Dermis blood vessel endothelial cell (primary cell): ENCODE measurements at regions not wholly inside any gene's neighbourhood (a gene's known extent, or its start where the extent isn't known, plus 50 kb on each side); places are given as distances from the start of the nearest gene placed in this dataset.
A peak's percentile ranks its signal among the peaks of the same experiment; 100 is the strongest.

Source experiments
- DNase-seq: peaks from one replicate; pipeline ENCODE4 v3.0.0; 2010

DNA sequence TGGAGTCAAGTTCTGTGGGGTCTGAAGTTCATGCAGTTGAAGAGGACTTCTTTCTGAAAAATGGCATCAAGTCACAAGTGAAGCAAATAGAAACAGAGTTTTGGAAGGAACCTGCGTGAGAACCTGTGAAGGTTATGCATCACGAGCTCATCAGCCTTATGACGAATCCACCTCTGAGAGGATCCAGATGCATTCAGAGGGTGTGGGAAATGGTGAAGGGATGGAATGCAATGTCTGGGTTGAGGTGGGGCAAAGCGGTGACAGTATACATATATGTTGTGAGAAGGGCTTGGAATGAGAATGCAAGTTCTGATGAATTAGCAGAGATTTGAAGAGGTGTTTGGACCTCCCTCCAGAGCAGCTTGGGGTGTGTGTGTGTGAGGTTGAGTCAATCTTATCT lies 382.1 kb upstream of the TBL1XR1 start:
- no peak for DNase-seq

DNA sequence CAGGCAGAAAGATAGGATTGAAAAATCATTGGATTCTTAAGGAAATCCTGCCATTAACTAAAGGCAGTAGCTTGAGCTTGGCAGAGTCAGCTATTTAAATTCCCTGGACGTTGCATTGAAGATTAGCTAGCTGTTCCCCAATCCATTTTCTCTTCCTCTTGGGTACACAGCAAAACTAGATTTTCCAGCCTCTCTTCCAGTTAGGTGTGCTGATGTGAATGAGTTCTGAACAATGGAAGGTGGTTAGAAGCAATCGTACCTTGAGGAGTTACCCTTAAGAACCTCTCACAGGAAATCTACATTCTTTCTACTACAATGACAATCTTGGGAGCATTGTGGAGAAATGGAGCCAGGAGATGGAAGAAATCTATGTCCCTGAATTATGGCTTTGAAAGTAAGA lies 383.2 kb upstream of the TBL1XR1 start:
- DNase-seq, result no peak

DNA sequence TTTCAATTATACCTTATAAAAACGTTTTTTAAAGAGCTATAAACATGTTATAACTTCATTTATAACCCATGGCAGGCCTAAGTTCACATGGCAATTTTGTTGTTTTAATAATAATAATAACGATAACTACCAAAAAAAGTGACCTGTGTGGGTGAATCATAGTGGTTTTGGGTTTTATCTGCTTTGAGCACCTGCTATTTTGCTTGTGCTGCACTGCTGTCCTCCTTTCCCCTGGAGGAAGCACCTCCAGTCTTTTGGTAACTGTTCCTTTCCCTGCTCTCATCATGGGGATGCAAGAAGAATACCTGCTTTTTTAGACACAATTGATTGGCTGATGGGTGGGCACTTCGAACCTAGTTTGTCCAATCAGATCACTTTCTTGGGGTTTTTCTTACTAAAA lies 388.0 kb upstream of the TBL1XR1 start:
- DNase-seq, result no peak

- DNase-seq, result no peak
Observed at GRCh38 chr3:177589041-177589650, 391.9 kb upstream of the TBL1XR1 start.

DNA sequence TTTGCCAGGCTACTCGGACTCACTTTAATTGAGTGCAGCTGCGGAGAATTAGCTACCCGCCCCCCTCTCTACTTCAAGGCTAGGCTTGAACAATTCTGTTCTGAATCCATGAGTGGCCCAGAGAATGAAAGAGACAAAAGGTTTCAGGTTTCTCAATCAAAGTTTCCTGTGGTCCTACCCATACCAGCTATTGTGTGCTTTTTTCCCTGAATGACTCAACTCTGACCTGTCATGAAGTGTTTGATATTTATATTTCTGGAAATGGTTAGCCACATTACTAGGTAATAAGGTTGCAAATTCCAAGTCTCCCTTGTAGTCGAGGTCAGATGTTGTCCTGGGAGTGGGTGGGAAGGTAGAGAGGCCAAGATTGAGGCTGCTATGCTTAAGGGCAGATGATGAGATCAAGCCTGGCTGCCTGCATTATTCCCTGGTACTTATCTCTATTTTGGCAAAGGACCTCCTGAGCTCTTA lies 392.7 kb upstream of the TBL1XR1 start:
- DNase-seq, result peak; percentile 86

GRCh38 chr3:177590826-177591225 lies 393.5 kb upstream of the TBL1XR1 start:
- DNase-seq, result no peak

DNA sequence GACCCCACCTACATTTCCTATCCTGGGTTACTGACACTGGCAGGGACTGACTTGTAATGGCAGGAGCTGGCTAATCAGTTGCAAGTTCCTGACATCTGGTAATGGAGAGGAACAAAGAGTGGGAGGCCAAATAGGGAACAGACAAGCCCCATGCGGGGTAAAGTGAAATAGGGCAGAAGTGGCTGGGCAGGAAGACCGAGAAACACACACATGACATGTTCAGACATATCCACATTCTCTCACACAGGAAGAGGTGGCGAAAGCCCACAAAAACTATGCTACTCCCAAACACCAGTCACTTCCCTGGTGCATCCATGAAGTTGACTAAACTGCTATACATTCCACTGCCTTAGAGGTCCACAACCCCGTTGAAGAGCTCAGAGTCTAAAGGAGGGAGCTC lies 394.1 kb upstream of the TBL1XR1 start:
- no peak for DNase-seq

DNA sequence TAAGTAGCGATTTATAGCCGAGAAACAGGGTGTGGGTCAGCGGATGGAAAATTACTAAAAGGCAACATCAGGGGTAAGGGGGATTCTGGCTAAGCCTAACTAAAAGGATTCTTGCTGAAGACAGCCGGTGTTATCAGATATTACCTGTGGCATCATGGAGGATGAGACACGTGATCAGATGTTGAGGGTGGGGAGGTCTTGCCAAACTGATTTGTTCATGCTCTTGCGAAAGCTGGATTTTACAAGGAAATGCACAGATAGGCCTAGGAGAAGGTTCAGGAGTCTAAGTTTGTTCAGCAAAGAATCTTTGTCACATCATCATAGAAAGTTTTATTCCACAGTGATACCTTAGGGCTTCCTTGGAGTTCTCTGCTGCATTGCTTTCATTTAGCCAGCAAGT lies 396.8 kb upstream of the TBL1XR1 start:
- no peak for DNase-seq

GRCh38 chr3:177595530-177596188 lies 398.4 kb upstream of the TBL1XR1 start:
- no peak for DNase-seq

GRCh38 chr3:177596248-177596815 lies 399.1 kb upstream of the TBL1XR1 start:
- peak; percentile 33 for DNase-seq

DNA sequence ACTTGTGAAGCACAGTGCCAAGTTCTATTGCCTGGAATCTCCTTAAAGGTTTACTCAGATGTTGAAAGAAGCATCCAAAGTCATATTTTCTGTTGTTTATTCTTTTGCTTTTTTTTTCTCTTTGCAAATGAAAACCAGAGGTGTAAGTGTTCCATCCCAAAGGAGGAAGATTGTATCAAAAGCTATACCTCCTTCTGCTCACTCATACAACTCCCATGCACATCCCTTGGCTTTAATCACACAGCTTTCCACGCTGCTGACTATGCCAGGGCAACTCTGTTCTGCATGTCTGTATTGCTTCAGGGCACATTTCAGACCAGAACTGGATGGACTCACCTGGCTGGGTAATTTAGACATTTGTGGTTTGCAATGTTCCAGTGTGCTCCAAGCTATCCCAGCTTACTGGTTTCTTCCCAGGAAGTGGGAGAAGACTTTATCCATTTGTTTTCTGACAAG lies 399.6 kb upstream of the TBL1XR1 start:
- no peak for DNase-seq

GRCh38 chr3:177597311-177598096 lies 400.2 kb upstream of the TBL1XR1 start:
- DNase-seq, result peak; percentile 64

DNA sequence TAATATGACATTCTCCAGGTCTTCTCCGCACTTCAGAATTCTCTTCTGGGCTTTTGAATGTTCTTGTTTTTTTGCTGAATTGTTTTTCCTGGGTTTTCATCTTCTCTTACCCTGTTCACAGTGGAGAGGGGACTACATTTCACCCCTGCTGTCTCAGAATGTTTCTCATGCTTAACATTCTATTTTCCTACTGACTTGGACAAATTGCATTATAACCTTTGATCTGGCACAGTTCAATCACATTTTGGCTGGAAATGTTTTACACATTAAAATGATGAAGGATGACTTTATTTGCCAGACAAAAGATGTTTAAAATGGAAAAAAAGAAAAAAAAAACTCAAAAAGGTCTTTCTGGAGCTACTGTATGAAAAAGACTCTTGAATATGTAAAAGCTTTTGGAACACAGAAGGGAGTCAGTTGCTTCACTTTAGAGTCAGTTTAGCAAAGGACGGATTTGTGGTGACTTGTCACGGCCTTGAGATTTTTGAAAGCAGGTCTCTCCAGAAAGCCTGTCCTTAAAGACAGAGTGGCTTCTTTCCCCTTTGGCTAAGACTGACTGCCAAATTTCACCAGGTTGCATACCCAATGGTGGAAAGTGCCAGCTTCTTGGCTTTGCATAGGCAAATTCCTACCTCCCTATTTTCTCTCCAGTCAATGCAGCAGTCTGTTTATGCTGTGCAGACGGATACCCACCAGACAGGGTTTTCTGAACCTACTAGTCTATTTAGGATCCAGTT lies 401.0 kb upstream of the TBL1XR1 start:
- no peak for DNase-seq

DNA sequence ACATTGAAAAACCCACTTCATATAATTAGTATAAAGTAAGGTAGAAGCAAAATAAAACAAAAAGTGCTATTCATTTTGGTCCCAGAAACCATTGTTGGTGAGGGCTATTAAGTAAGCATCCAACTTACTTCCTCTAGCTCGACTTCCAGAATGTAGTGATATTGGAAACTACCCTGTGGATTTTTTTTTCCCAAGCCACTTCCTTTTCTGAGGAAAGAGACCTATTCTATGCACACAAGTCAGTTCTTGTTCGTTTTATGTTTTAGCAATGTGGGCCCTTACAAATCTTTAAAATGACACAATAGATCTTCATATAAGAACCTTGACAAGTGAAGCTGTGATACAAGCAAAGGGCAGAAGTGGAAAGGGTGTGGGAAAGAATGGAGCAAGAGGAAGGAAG lies 402.0 kb upstream of the TBL1XR1 start:
- no peak for DNase-seq

- no peak for DNase-seq
Observed at GRCh38 chr3:177599837-177600236, 402.6 kb upstream of the TBL1XR1 start.

DNA sequence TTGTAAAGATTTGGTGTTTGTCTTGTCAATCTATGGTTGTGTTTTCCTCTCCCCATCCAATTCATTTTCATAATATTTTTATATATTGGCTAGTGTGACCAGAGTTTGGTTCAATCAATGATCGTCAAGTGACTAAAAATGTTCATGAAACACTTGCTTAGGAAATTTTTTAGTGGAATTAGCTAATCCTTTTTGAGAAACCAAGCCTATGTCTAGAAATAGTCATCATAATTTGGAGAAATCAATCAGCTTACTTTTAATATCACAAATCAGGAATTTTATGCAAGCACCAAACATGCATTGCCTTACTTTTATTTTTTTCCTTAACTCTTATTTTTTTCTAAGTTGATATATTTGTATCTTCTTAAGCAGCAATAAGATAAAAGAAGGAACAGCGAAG lies 403.1 kb upstream of the TBL1XR1 start:
- DNase-seq, result no peak

DNA sequence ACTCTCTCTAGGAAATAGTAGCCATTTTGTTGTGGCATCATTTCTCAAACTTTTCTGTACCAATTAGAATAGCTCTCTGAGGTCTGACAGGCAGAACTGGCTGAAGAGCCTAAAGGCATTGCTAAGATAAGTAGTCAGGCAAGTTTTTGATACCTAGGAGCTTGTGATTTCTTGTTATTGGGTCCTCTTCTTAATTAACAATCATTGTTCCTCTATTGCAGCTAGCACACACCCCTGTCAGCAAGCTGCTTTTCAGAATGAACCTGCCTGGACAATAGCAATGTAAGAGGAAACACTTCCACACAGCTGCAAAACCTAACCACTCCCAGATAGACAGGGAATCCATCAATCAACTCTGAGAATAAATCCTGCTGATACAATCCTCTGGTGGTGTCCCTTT lies 403.9 kb upstream of the TBL1XR1 start:
- DNase-seq, result no peak

DNA sequence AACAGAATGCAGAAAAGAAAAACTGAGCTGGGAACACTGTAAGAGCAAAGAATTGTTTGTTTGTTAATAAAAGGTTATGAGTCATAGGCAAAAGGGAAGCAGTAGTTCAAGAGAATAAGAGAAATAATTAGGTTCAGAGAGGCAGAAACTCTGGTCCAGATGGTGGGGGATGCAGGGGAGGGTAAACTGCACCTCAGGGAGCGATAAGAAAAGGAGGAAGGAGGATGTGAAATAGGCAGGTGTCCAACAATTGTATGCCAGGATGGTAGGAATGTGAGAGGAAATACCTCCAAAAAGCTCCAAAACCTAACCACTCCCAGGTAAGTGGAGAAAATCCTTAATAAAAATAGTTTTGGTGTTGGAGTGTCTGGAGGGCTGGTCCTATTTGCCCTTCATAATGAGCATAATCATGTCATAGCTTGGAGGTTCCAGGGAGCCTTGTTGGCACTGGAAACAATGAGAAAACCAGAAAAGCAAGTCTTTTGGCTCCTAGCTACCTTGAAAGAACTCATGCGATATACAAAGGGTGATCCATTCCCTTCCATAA lies 405.4 kb upstream of the TBL1XR1 start:
- peak; percentile 48 for DNase-seq

- DNase-seq, result no peak
Observed at GRCh38 chr3:177603148-177603603, 405.9 kb upstream of the TBL1XR1 start.

- DNase-seq, result no peak
Observed at GRCh38 chr3:177604181-177604580, 406.9 kb upstream of the TBL1XR1 start.

- no peak for DNase-seq
Observed at GRCh38 chr3:177606891-177607290, 409.6 kb upstream of the TBL1XR1 start.

DNA sequence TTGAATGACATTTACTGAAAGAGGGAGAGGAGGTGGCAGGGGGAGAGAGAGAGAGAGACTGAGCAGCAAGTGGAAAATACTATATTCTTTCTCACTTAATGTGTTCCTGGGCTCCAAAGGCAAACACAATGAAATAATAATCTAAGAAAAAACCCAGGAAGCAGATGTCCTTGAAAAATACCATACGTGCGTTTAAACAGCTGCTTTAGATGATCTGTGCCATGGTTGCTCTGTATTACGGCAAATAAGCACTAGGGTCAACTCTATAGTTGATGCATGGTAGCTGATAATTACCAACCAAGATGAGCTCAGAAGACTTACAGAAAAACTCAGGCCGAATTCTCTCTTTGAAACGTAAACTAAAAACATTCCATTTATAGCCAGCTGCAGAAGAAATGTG lies 410.3 kb upstream of the TBL1XR1 start:
- DNase-seq, result no peak
